LNCaP clone FGC (cell line): ENCODE measurements at regions not wholly inside any gene's neighbourhood (a gene's known extent, or its start where the extent isn't known, plus 50 kb on each side); places are given as distances from the start of the nearest gene placed in this dataset.

ENCODE experiments used
- DNase-seq: peaks from one replicate; pipeline ENCODE4 v3.0.0-alpha.2; 2011; ENCODE audit warnings: low read depth
- H3K4me3 ChIP-seq: 2 replicates; pipeline ENCODE4 v1.5.1; 2011; ENCODE audit warnings: mild to moderate bottlenecking, low read depth, low read length, control low read depth
- CTCF ChIP-seq: IDR thresholded peaks from 2 replicates; pipeline ENCODE4 v1.5.1; 2012; ENCODE audit warnings: mild to moderate bottlenecking; ENCODE audit not compliant: control insufficient read depth, insufficient read depth; ENCODE audit errors: extremely low read depth

DNA sequence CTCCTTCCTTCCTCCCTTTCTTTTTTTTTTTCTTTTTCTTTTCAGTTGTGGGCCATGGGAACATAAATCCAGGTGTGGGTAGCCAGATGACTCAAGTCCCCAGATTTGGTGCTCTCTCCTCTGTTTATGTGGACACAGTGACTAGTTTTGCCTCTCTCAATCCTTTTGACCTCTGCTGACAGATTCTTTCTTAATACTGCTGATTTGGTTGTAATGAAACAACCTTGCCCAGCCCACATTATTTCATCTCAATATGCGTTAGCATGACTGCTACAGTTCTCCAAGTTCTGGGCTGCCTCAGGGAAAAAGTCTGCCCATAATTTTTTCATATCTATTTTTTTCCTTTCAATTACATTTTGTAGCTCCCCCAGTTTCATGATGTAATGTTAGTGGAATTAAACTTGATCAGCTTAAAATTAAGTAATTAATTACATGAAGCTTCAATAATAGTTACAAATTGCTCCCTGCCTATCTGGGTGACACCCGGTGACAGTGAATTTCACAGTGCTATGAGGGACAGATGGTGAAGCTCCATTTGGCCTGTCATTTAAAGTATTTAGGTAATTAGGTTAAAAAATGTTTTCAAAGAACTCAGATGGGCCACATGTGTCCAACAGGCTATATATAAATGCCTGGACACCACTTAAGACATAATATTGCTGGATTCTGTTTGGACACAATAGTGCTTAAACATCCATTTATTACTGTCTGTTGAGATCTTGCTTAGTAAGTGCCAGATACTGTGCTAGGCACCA lies 118.8 kb upstream of the FRY start:
- H3K4me3 ChIP-seq, result no peak overlapping the region
- TF ChIP-seq CTCF, result no peak
- no peak for DNase-seq

- peak; percentile 37 for DNase-seq
- peak; percentile 22 for TF ChIP-seq CTCF
- H3K4me3 ChIP-seq, result no peak overlapping the region
These were observed 118.1 kb upstream of the FRY start for GRCh38 chr13:31913459-31913858.

GRCh38 chr13:31914843-31915242 lies 116.7 kb upstream of the FRY start:
- no peak for TF ChIP-seq CTCF
- H3K4me3 ChIP-seq, result no peak overlapping the region
- no peak for DNase-seq

- no peak for DNase-seq
These were observed 112.9 kb upstream of the FRY start for GRCh38 chr13:31918707-31919106.

DNA sequence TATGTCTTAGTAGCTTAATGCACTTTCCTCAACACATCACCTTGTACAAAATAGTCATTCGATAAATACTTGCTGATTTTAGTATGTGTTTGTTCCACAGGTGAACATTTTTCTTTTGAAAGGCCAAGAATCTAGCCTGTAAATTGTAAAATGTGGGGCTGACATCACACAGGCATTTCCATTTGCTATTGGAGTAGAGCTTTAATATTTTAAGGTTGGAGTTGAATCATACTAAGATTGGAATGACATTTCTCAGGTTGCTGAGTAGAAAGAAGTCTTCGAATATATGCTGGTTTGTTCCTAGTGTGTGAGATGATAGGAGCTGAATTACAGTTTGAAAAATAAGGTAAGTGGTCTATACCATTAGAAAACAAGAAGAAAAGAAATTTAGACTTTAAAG lies 112.3 kb upstream of the FRY start:
- no peak for DNase-seq
- no peak for TF ChIP-seq CTCF
- no peak overlapping the region for H3K4me3 ChIP-seq

More at GRCh38 chr13:31918707-31919106, 112.9 kb upstream of the FRY start:
- no peak overlapping the region for H3K4me3 ChIP-seq
- TF ChIP-seq CTCF, result no peak

DNA sequence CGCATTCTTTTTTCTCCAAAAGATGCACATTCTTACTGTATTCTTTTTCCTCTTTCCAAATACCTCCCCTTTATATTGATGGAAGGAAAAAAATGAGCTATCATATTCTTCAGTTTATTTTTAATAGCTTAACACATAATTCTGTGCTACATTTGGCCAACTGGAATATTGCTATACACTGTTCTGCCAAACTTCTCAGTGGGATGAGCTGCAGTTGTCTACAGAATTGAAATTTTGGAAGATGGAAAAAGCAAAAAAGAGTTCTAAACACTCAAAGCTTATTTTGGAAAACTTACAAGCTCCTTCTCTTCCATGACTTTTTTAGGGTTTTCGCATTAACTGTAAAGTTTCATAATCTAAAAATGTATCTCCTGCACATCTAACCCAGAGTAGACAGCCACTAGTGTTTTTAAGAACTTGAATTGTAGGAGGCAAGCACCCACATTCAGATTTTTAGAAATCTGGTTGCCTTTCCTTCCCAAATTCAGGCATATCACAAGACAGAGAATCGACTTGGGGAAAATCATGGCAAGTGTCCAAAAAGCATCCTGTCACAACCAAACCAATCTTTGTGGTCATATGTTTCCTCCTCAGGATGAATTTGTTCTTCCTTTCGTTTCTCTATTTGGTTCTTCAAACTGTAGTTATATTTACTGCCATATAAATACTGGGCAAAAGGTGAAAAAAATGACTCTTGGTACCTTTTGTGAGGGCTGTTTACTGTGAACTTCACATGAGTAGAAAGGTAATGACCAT lies 111.4 kb upstream of the FRY start:
- H3K4me3 ChIP-seq, result no peak overlapping the region
- no peak for DNase-seq
- TF ChIP-seq CTCF, result no peak
